ENCODE measurements at regions not wholly inside any gene's neighbourhood (a gene's known extent, or its start where the extent isn't known, plus 50 kb on each side); places are given as distances from the start of the nearest gene placed in this dataset.
A peak's percentile ranks its signal among the peaks of the same experiment; 100 is the strongest.
"Not testable (repeated sequence)": the region's sequence is repeated elsewhere in the genome, so short reads cannot be mapped to it uniquely, and the experiment has no call there.

GRCh38 chr1:67605209-67605780 lies 79.7 kb upstream of the GADD45A start:
- DNase-seq (no peak), ATAC-seq (no peak)
- intact Hi-C loops (cut with micrococcal nuclease), result no loop called here

GRCh38 chr1:67607286-67607685 lies 77.7 kb upstream of the GADD45A start:
- intact Hi-C loops (cut with micrococcal nuclease), result no loop called here
- DNase-seq, result no peak
- no peak for ATAC-seq

- no peak for DNase-seq
- no peak for ATAC-seq
- intact Hi-C loops (cut with micrococcal nuclease), result no loop called here
Observed at GRCh38 chr1:67607699-67608098, 77.3 kb upstream of the GADD45A start.

- intact Hi-C loops (cut with micrococcal nuclease), result no loop called here
- no peak for DNase-seq
- no peak for ATAC-seq
Observed at GRCh38 chr1:67608661-67609576, 76.1 kb upstream of the GADD45A start.

GRCh38 chr1:67609577-67610341 lies 75.2 kb upstream of the GADD45A start:
- ATAC-seq (no peak), DNase-seq (no peak)
- intact Hi-C loops (cut with micrococcal nuclease), result no loop called here

GRCh38 chr1:67610450-67610849 lies 74.6 kb upstream of the GADD45A start:
- intact Hi-C loops (cut with micrococcal nuclease), result no loop called here
- DNase-seq (no peak), ATAC-seq (no peak)

GRCh38 chr1:67611846-67612245 lies 73.2 kb upstream of the GADD45A start:
- DNase-seq (no peak), ATAC-seq (no peak)
- intact Hi-C loops (cut with micrococcal nuclease), result no loop called here

- DNase-seq (peak; percentile 46), ATAC-seq (peak; percentile 81)
- intact Hi-C loops (cut with micrococcal nuclease), result no loop called here
Observed at GRCh38 chr1:67612788-67613241, 72.2 kb upstream of the GADD45A start.

- intact Hi-C loops (cut with micrococcal nuclease); DNase-seq; ATAC-seq: not testable (repeated sequence)
Observed at GRCh38 chr1:67613479-67613878, 71.5 kb upstream of the GADD45A start.

GRCh38 chr1:67614511-67614934 lies 70.5 kb upstream of the GADD45A start:
- intact Hi-C loops (cut with micrococcal nuclease), result no loop called here
- ATAC-seq, result no peak
- DNase-seq, result no peak

GRCh38 chr1:67615886-67616285 lies 69.1 kb upstream of the GADD45A start:
- no peak for DNase-seq
- ATAC-seq, result no peak
- intact Hi-C loops (cut with micrococcal nuclease), result no loop called here

GRCh38 chr1:67616394-67616985 lies 68.5 kb upstream of the GADD45A start:
- no peak for ATAC-seq
- intact Hi-C loops (cut with micrococcal nuclease), result no loop called here
- no peak for DNase-seq

GRCh38 chr1:67618285-67619018 lies 66.5 kb upstream of the GADD45A start:
- ATAC-seq (peak; percentile 92), DNase-seq (peak; percentile 41)
- intact Hi-C loops (cut with micrococcal nuclease), result no loop called here

- DNase-seq (no peak), ATAC-seq (peak; percentile 68)
- intact Hi-C loops (cut with micrococcal nuclease), result no loop called here
Observed at GRCh38 chr1:67619080-67619479, 65.9 kb upstream of the GADD45A start.

GRCh38 chr1:67623906-67624305 lies 61.1 kb upstream of the GADD45A start:
- no peak for DNase-seq
- intact Hi-C loops (cut with micrococcal nuclease), result no loop called here
- no peak for ATAC-seq

- intact Hi-C loops (cut with micrococcal nuclease), result no loop called here
- DNase-seq, result no peak
- ATAC-seq, result no peak
Observed at GRCh38 chr1:67624680-67625079, 60.3 kb upstream of the GADD45A start.

GRCh38 chr1:67626090-67626860 lies 58.7 kb upstream of the GADD45A start:
- ATAC-seq, result no peak
- DNase-seq, result no peak
- intact Hi-C loops (cut with micrococcal nuclease), result no loop called here

- DNase-seq, result no peak
- no peak for ATAC-seq
- intact Hi-C loops (cut with micrococcal nuclease), result no loop called here
Observed at GRCh38 chr1:67626861-67627235, 58.2 kb upstream of the GADD45A start.

Data from left ventricle myocardium superior (tissue), 1 donor.